ENCODE measurements at regions not wholly inside any gene's neighbourhood (a gene's known extent, or its start where the extent isn't known, plus 50 kb on each side); places are given as distances from the start of the nearest gene placed in this dataset.

GRCh38 chr3:94459167-94459566, 396.3 kb downstream of the NSUN3 start:
- no peak overlapping the region for H2AK5ac ChIP-seq (ENCODE audit: low read depth, low read length)
- no peaks in the 10 kb centered on the region for H3K79me1 ChIP-seq (ENCODE audit: low read depth, low read length)
- no peak overlapping the region for H3K18ac ChIP-seq (ENCODE audit: extremely low read depth, low read length)
- no peak overlapping the region for H3K4me3 ChIP-seq (ENCODE audit: extremely low read depth in 1 of 4, insufficient read depth in 2 of 4, low read depth in 3 of 4, low read length in 4 of 4)
- H3K27me3 ChIP-seq (replicated peaks in 1 of 4; ENCODE audit: control insufficient read depth in 3 of 4, extremely low read depth in 1 of 4, insufficient read depth in 3 of 4, low read length in 3 of 4) = no peaks in the 10 kb centered on the region
- H4K20me1 ChIP-seq (replicated peaks in 1 of 2; ENCODE audit: control insufficient read depth in 1 of 2, insufficient read depth in 2 of 2, low read length in 2 of 2) = no peaks in the 10 kb centered on the region
- DNase-seq (ENCODE audit: low read depth in 1 of 2, low spot score in 2 of 2) (no peak), FAIRE-seq (no peak)
- no peak overlapping the region for H4K8ac ChIP-seq (ENCODE audit: extremely low read depth, insufficient read depth, low read length)
- no peak overlapping the region for H4K5ac ChIP-seq (ENCODE audit: insufficient read length, low read depth, low read length)
- H3K9me3 ChIP-seq (ENCODE audit: insufficient read depth in 2 of 2, low read depth in 1 of 2, low read length in 1 of 2) = no peaks in the 10 kb centered on the region
- ChIA-PET POLR2A (ENCODE audit: partially characterized antibody) (no interaction called here), CTCF (ENCODE audit: partially characterized antibody) (interaction anchor here (0.6 kb wide), 1 partner anchor 325 kb away, joined by 3 read pairs; no protein-coding TSS in a partner anchor)
- no peak overlapping the region for H2BK120ac ChIP-seq (replicated peaks; ENCODE audit: low read depth, low read length)
- WGBS, 2 experiments (ENCODE audit: extremely low coverage in 1 of 2, insufficient coverage in 1 of 2, insufficient read length in 1 of 2, insufficient replicate concordance in 2 of 2, low coverage in 1 of 2, low lambda C conversion rate in 2 of 2, missing lambda C conversion rate in 1 of 2) = 85% methylated on average over 1 of the region's 1 CpG; no CpG with 5 or more reads in 1 of the 2 experiments
- no peak overlapping the region for H3K4me2 ChIP-seq (ENCODE audit: insufficient read depth in 1 of 2, low read depth in 2 of 2, low read length in 2 of 2)
- no peaks in the 10 kb centered on the region for H3K4me1 ChIP-seq (replicated peaks in 1 of 4; ENCODE audit: control insufficient read depth in 3 of 4, insufficient read depth in 4 of 4, low read length in 3 of 4)
- H2BK12ac ChIP-seq (ENCODE audit: low read depth, low read length) = no peak overlapping the region
- no peak overlapping the region for H2AFZ ChIP-seq (ENCODE audit: low read length)
- no peaks in the 10 kb centered on the region for H3K36me3 ChIP-seq (ENCODE audit: control insufficient read depth in 2 of 4, insufficient read depth in 4 of 4, low read length in 3 of 4)
- TF ChIP-seq KDM1A (IDR thresholded peaks at IDR 0.05; ENCODE audit: borderline replicate concordance, low read length) = no peak
- TF ChIP-seq BRCA1 (IDR thresholded peaks at IDR 0.05; ENCODE audit: low read depth, low read length) = no peak
- no peak for TF ChIP-seq RBBP5 (IDR thresholded peaks at IDR 0.05; ENCODE audit: borderline replicate concordance, low read depth, low read length)
- TF ChIP-seq SIRT6 (IDR thresholded peaks at IDR 0.05; ENCODE audit: low read length) = no peak
- no peak for TF ChIP-seq RNF2 (IDR thresholded peaks at IDR 0.05; ENCODE audit: borderline replicate concordance, low read depth, low read length, missing control alignments, poor library complexity, severe bottlenecking)
- no peak for TF ChIP-seq SP1 (IDR thresholded peaks at IDR 0.05; ENCODE audit: low read depth, low read length)
- TF ChIP-seq EGR1 (IDR thresholded peaks at IDR 0.05; ENCODE audit: borderline replicate concordance, low read depth, low read length) = no peak
- no peak for TF ChIP-seq FOSL1 (IDR thresholded peaks at IDR 0.05; ENCODE audit: insufficient read depth, low read depth, low read length)
- H2BK5ac ChIP-seq (ENCODE audit: low read depth, low read length) = no peak overlapping the region
- no peak overlapping the region for H2BK20ac ChIP-seq (ENCODE audit: low read length)
- no peak overlapping the region for H3K23ac ChIP-seq (ENCODE audit: insufficient read length)
- H3K9ac ChIP-seq (replicated peaks in 1 of 4; ENCODE audit: extremely low read depth in 1 of 4, low read depth in 3 of 4, low read length in 3 of 4) = no peak overlapping the region
- H3K56ac ChIP-seq (replicated peaks; ENCODE audit: insufficient read length, low read depth, low read length) = no peak overlapping the region
- H3K14ac ChIP-seq (ENCODE audit: insufficient read length) = no peak overlapping the region
- no peak overlapping the region for H3K4ac ChIP-seq (replicated peaks; ENCODE audit: insufficient read length, low read depth, low read length)
- H4K91ac ChIP-seq (replicated peaks; ENCODE audit: insufficient read length, low read length) = no peak overlapping the region
- no peak overlapping the region for H2BK15ac ChIP-seq (ENCODE audit: low read length)
- no peak overlapping the region for H3K27ac ChIP-seq (ENCODE audit: low read depth, low read length)
- no peaks in the 10 kb centered on the region for H3K79me2 ChIP-seq (ENCODE audit: control insufficient read depth in 1 of 2, insufficient read depth in 2 of 2, low read length in 2 of 2)
- no peaks in the 10 kb centered on the region for H3K23me2 ChIP-seq (ENCODE audit: low read depth, low read length)

All from H1 (cell line).